SK-N-SH (cell line): ENCODE measurements at regions not wholly inside any gene's neighbourhood (a gene's known extent, or its start where the extent isn't known, plus 50 kb on each side); places are given as distances from the start of the nearest gene placed in this dataset.

Experiments used
- CTCF ChIA-PET: fragments of 300-600, 350-600 bp; formaldehyde crosslinking; extraction: SDS; loops from one replicate; lab custom pipeline; 2021; lab: Yijun Ruan, JAX
- POLR2A ChIA-PET: fragments of 350-600 bp; sonication (Branson Sonifier 250); formaldehyde crosslinking; extraction: SDS; loops from one replicate; lab custom pipeline; 2020; ENCODE audit warnings: antibody characterized with exemption, inconsistent platforms; lab: Yijun Ruan, JAX
- DNase-seq: peaks from one replicate; pipeline ENCODE4 v3.0.0; 2012
- H2AFZ ChIP-seq: fragments of 200-600 bp; sonication (generic); 2 replicates; pipeline ENCODE4 v1.8.1; 2016; ENCODE audit warnings: antibody characterized with exemption, mild to moderate bottlenecking, low read depth
- H3F3A ChIP-seq: fragments of 200-600 bp; sonication (generic); replicated peaks from 2 replicates; pipeline ENCODE3; 2016; ENCODE audit warnings: antibody characterized with exemption, mild to moderate bottlenecking; ENCODE audit not compliant: insufficient read depth
- H3K27ac ChIP-seq, 2 experiments: fragments of 200-500 bp in 1 of 2; fragments of 200-600 bp in 1 of 2; sonication (Bioruptor generic) in 1 of 2; sonication (generic), shearing (Covaris generic) in 1 of 2; 2 replicates each; pipeline versions ENCODE4 v1.5.1 to v1.6.1; 2014 to 2016; ENCODE audit warnings: low read depth in 2 of 2, inconsistent platforms in 1 of 2, low read length in 1 of 2, mild to moderate bottlenecking in 1 of 2, mixed read lengths in 1 of 2
- H3K27me3 ChIP-seq: fragments of 200-600 bp; sonication (generic), shearing (Covaris generic); 2 replicates; pipeline ENCODE4 v1.6.1; 2016; ENCODE audit warnings: mixed run types; ENCODE audit not compliant: insufficient read depth
- H3K36me3 ChIP-seq, 2 experiments: fragments of 200-500 bp in 1 of 2; fragments of 200-600 bp in 1 of 2; sonication (Bioruptor generic) in 1 of 2; sonication (generic) in 1 of 2; replicated peaks in 1 of 2; 2 replicates each; pipeline versions ENCODE3 to v1.5.1; 2014 to 2016; ENCODE audit warnings: low read length in 1 of 2, mild to moderate bottlenecking in 1 of 2; ENCODE audit not compliant: insufficient read depth in 2 of 2, control insufficient read depth in 1 of 2
- H3K4me1 ChIP-seq, 2 experiments: fragments of 200-500 bp in 1 of 2; fragments of 200-600 bp in 1 of 2; sonication (Bioruptor generic) in 1 of 2; sonication (generic), shearing (Covaris generic) in 1 of 2; 2 replicates each; pipeline versions ENCODE4 v1.5.1 to v1.6.1; 2014 to 2016; ENCODE audit warnings: low read depth in 1 of 2, low read length in 1 of 2, mixed run types in 1 of 2; ENCODE audit not compliant: insufficient read depth in 2 of 2, control insufficient read depth in 1 of 2
- H3K4me2 ChIP-seq: fragments of 200-600 bp; sonication (generic), shearing (Covaris generic); 2 replicates; pipeline ENCODE4 v1.6.1; 2017; ENCODE audit warnings: mixed run types
- H3K4me3 ChIP-seq, 2 experiments: fragments of 200-500 bp in 1 of 2; fragments of 200-600 bp in 1 of 2; sonication (Bioruptor generic) in 1 of 2; sonication (generic), shearing (Covaris generic) in 1 of 2; 2 replicates each; pipeline versions ENCODE4 v1.5.1 to v1.8.1; 2014 to 2016; ENCODE audit warnings: low read depth in 2 of 2, inconsistent platforms in 1 of 2, low read length in 1 of 2, mild to moderate bottlenecking in 1 of 2, mixed read lengths in 1 of 2, moderate library complexity in 1 of 2
- H3K79me2 ChIP-seq: fragments of 200-600 bp; sonication (generic); 2 replicates; pipeline ENCODE4 v1.8.1; 2017; ENCODE audit warnings: mild to moderate bottlenecking; ENCODE audit not compliant: insufficient read depth
- H3K9ac ChIP-seq: fragments of 200-600 bp; sonication (generic); 2 replicates; pipeline ENCODE4 v1.6.1; 2017; ENCODE audit warnings: mixed run types
- H3K9me2 ChIP-seq: fragments of 200-600 bp; sonication (generic); 2 replicates; pipeline ENCODE4 v1.6.1; 2017; ENCODE audit warnings: mixed run types
- H3K9me3 ChIP-seq: fragments of 200-600 bp; sonication (generic); 2 replicates; pipeline ENCODE4 v1.6.1; 2017; ENCODE audit warnings: mixed run types, mild to moderate bottlenecking, moderate library complexity
- H4K20me1 ChIP-seq: fragments of 200-600 bp; sonication (generic); 2 replicates; pipeline ENCODE4 v1.6.1; 2017; ENCODE audit warnings: mild to moderate bottlenecking, mixed run types; ENCODE audit not compliant: insufficient read depth
- ELF1 ChIP-seq: IDR thresholded peaks from 2 replicates; pipeline ENCODE4 v1.4.0; 2012
- FOXJ3 ChIP-seq: sonication (generic); formaldehyde crosslinking; IDR thresholded peaks from 2 replicates; pipeline ENCODE4 v1.5.1; 2020; ENCODE audit warnings: mild to moderate bottlenecking, missing genetic modification reagents
- FOXM1 ChIP-seq: IDR thresholded peaks from 2 replicates; pipeline ENCODE4 v1.4.0; 2012; ENCODE audit warnings: low read depth, mild to moderate bottlenecking
- MXI1 ChIP-seq: IDR thresholded peaks from 2 replicates; pipeline ENCODE4 v1.6.1; 2012; ENCODE audit warnings: mild to moderate bottlenecking, low read depth, low read length, improper control_type of control experiment
- NFIC ChIP-seq: IDR thresholded peaks from 2 replicates; pipeline ENCODE4 v1.4.0; 2012; ENCODE audit warnings: borderline replicate concordance
- NRF1 ChIP-seq: IDR thresholded peaks from 2 replicates; pipeline ENCODE4 v1.6.1; 2012; ENCODE audit warnings: low read depth, mild to moderate bottlenecking, low read length
- RCOR1 ChIP-seq: fragments of 150-350 bp; IDR thresholded peaks from 2 replicates; pipeline ENCODE4 v1.6.1; 2017; ENCODE audit warnings: antibody characterized with exemption, low read length
- RFX5 ChIP-seq: IDR thresholded peaks from 2 replicates; pipeline ENCODE4 v1.6.1; 2012; ENCODE audit warnings: mild to moderate bottlenecking, improper control_type of control experiment, low read length
- TEAD4 ChIP-seq: IDR thresholded peaks from 2 replicates; pipeline ENCODE4 v1.4.0; 2012; ENCODE audit warnings: mild to moderate bottlenecking, borderline replicate concordance; ENCODE audit not compliant: insufficient read depth
- WGBS: methylation state at CpG from one replicate; pipeline ENCODE4 v1.1.6; 2017; ENCODE audit warnings: low lambda C conversion rate; 5-methylcytosine and 5-hydroxymethylcytosine counted together
- TF ChIP-seq, protein P1 (sequence below): fragments of 200-600 bp; sonication (generic); IDR thresholded peaks from 2 replicates; pipeline ENCODE4 v1.6.1; 2017; ENCODE audit warnings: antibody characterized with exemption, mild to moderate bottlenecking, moderate library complexity
- TF ChIP-seq, protein P2 (sequence below): fragments of 150-350 bp; IDR thresholded peaks from 2 replicates; pipeline ENCODE4 v1.6.1; 2016; ENCODE audit warnings: mild to moderate bottlenecking, low read depth, low read length
- TF ChIP-seq, protein P3 (sequence below): IDR thresholded peaks from 2 replicates; pipeline ENCODE4 v1.4.0; 2012; ENCODE audit warnings: low read depth, borderline replicate concordance

DNA sequence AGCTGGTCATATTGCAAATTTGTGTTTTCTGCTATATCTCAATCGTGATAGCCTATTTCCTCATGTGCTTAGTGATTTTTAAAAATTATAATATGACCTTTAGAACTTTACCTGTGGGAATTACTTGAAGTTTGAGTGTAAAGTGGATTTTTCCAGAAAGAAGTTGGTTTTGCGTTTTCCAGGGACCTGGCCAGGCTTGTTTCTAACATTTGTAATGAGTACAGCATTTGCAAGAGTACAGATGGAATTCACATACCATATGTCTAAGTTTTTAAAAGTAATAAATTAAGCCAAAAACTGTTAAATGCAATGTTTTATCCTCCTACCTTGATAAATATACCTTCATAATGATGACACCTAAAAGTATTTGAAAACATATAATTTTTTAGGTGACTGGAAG lies 443.2 kb downstream of the REEP3 start:
- Histone ChIP-seq H3K79me2 (no peaks in the 10 kb centered on the region), H3K27ac (no peak overlapping the region), H3K9me3 (no peaks in the 10 kb centered on the region), H3K9me2 (no peaks in the 10 kb centered on the region), H3K4me3 (no peak overlapping the region), H3F3A (no peaks in the 10 kb centered on the region), H2AFZ (no peak overlapping the region), H3K36me3 (no peaks in the 10 kb centered on the region), H3K27me3 (no peaks in the 10 kb centered on the region), H3K9ac (no peak overlapping the region), H3K4me1 (no peaks in the 10 kb centered on the region), H4K20me1 (no peaks in the 10 kb centered on the region), H3K4me2 (no peak overlapping the region)
- no peak for TF ChIP-seq FOXM1
- TF ChIP-seq RFX5 = no peak
- TF ChIP-seq, protein P1, sequence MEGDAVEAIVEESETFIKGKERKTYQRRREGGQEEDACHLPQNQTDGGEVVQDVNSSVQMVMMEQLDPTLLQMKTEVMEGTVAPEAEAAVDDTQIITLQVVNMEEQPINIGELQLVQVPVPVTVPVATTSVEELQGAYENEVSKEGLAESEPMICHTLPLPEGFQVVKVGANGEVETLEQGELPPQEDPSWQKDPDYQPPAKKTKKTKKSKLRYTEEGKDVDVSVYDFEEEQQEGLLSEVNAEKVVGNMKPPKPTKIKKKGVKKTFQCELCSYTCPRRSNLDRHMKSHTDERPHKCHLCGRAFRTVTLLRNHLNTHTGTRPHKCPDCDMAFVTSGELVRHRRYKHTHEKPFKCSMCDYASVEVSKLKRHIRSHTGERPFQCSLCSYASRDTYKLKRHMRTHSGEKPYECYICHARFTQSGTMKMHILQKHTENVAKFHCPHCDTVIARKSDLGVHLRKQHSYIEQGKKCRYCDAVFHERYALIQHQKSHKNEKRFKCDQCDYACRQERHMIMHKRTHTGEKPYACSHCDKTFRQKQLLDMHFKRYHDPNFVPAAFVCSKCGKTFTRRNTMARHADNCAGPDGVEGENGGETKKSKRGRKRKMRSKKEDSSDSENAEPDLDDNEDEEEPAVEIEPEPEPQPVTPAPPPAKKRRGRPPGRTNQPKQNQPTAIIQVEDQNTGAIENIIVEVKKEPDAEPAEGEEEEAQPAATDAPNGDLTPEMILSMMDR = no peak
- TF ChIP-seq, protein P2, sequence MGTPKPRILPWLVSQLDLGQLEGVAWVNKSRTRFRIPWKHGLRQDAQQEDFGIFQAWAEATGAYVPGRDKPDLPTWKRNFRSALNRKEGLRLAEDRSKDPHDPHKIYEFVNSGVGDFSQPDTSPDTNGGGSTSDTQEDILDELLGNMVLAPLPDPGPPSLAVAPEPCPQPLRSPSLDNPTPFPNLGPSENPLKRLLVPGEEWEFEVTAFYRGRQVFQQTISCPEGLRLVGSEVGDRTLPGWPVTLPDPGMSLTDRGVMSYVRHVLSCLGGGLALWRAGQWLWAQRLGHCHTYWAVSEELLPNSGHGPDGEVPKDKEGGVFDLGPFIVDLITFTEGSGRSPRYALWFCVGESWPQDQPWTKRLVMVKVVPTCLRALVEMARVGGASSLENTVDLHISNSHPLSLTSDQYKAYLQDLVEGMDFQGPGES = no peak
- TF ChIP-seq TEAD4 = no peak
- TF ChIP-seq NFIC = no peak
- TF ChIP-seq MXI1 = no peak
- TF ChIP-seq ELF1 = no peak
- TF ChIP-seq, protein P3, sequence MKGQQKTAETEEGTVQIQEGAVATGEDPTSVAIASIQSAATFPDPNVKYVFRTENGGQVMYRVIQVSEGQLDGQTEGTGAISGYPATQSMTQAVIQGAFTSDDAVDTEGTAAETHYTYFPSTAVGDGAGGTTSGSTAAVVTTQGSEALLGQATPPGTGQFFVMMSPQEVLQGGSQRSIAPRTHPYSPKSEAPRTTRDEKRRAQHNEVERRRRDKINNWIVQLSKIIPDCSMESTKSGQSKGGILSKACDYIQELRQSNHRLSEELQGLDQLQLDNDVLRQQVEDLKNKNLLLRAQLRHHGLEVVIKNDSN = no peak
- no peak for TF ChIP-seq FOXJ3 (CRISPR knock-in tag)
- CTCF ChIA-PET = interaction anchor here (1.2 to 1.4 kb wide), 2 partner anchors 13 to 92 kb away, joined by 4 to 7 read pairs; no protein-coding TSS in a partner anchor
- DNase-seq = no peak
- WGBS = 23% methylated on average over 2 of the region's 2 CpGs
- POLR2A ChIA-PET = no interaction called here

DNA sequence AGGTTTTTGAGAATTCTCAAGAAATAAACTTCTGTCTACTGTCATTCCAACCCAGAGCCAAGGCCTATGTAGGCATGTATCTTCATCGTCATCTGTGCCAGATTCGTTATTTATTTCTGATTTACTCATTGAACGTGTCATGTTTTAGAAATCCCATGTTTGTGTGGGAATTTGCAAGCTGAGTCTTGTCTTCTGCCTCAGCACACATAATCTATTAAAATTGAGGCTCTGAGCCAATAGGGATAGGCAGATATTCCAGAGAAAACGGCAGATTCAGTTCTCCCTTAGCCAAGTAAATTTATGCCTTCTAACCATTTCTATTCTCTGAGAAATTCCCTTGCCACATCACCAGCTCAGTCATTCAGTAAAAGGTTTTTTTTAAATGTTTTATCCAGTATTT lies 444.6 kb downstream of the REEP3 start:
- Histone ChIP-seq H3K27me3 (no peaks in the 10 kb centered on the region), H3K9ac (no peak overlapping the region), H3K36me3 (no peaks in the 10 kb centered on the region), H3F3A (no peaks in the 10 kb centered on the region), H3K27ac (no peak overlapping the region), H2AFZ (no peak overlapping the region), H3K9me2 (no peaks in the 10 kb centered on the region), H3K4me3 (no peak overlapping the region), H3K4me1 (no peaks in the 10 kb centered on the region), H3K9me3 (no peaks in the 10 kb centered on the region), H4K20me1 (no peaks in the 10 kb centered on the region), H3K4me2 (no peak overlapping the region), H3K79me2 (no peaks in the 10 kb centered on the region)
- WGBS = 16% methylated on average over 4 of the region's 4 CpGs
- ChIA-PET CTCF (interaction anchor here (1.0 to 2.6 kb wide), 4 partner anchors 8 to 99 kb away, joined by 3 to 18 read pairs (median 8); no protein-coding TSS in a partner anchor), POLR2A (no interaction called here)
- TF ChIP-seq RFX5 = no peak
- TF ChIP-seq NRF1 = no peak
- no peak for TF ChIP-seq RCOR1
- DNase-seq = no peak
